ENCODE measurements at regions not wholly inside any gene's neighbourhood (a gene's known extent, or its start where the extent isn't known, plus 50 kb on each side); places are given as distances from the start of the nearest gene placed in this dataset.

- Histone ChIP-seq H3K4me3 (ENCODE audit: insufficient read depth in 1 of 2, low read depth in 1 of 2, low read length in 2 of 2) (no peak overlapping the region), H3K9ac (ENCODE audit: low read length) (no peak overlapping the region), H3K4me2 (ENCODE audit: low read length, poor library complexity, severe bottlenecking) (no peak overlapping the region), H3K27me3 (ENCODE audit: control insufficient read depth in 1 of 2, insufficient read depth in 1 of 2, low read length in 2 of 2) (no peaks in the 10 kb centered on the region), H2BK120ac (ENCODE audit: low read depth, low read length) (no peak overlapping the region), H2AFZ (ENCODE audit: low read depth, low read length) (no peak overlapping the region), H3K36me3 (ENCODE audit: control insufficient read depth in 1 of 2, insufficient read depth in 2 of 2, low read depth in 1 of 2, low read length in 2 of 2) (no peaks in the 10 kb centered on the region), H3K79me1 (replicated peaks; ENCODE audit: low read length, poor library complexity, severe bottlenecking) (no peaks in the 10 kb centered on the region), H3K4me1 (ENCODE audit: control insufficient read depth, insufficient read depth, low read depth, low read length) (no peaks in the 10 kb centered on the region), H3K18ac (ENCODE audit: low read depth in 1 of 2, low read length in 2 of 2) (no peak overlapping the region), H4K91ac (ENCODE audit: low read length) (no peak overlapping the region), H2AK5ac (ENCODE audit: low read length, severe bottlenecking) (no peak overlapping the region), H3K9me3 (ENCODE audit: control insufficient read depth, low read length) (no peaks in the 10 kb centered on the region), H3K14ac (ENCODE audit: low read length in 2 of 2) (no peak overlapping the region), H3K23ac (ENCODE audit: low read length in 2 of 2) (no peak overlapping the region), H2BK12ac (ENCODE audit: low read length in 2 of 2) (no peak overlapping the region), H3K4ac (ENCODE audit: low read depth in 1 of 2, low read length in 2 of 2) (no peak overlapping the region), H4K8ac (ENCODE audit: low read length) (no peak overlapping the region), H3K27ac (ENCODE audit: low read length, poor library complexity, severe bottlenecking) (no peak overlapping the region), H2BK5ac (ENCODE audit: low read depth, low read length, poor library complexity, severe bottlenecking) (no peak overlapping the region), H2BK15ac (ENCODE audit: low read depth, poor library complexity, severe bottlenecking) (no peak overlapping the region)
- WGBS = 38% methylated on average over 1 of the region's 1 CpG
- no peak for DNase-seq
These were observed 1012.2 kb downstream of the SQOR start for GRCh38 chr15:46647046-46647445.

GRCh38 chr15:46652266-46652665 lies 1017.4 kb downstream of the SQOR start:
- Histone ChIP-seq H2BK5ac (ENCODE audit: low read depth, low read length, poor library complexity, severe bottlenecking) (no peak overlapping the region), H2BK15ac (ENCODE audit: low read depth, poor library complexity, severe bottlenecking) (no peak overlapping the region), H3K4me2 (ENCODE audit: low read length, poor library complexity, severe bottlenecking) (no peak overlapping the region), H3K27ac (ENCODE audit: low read length, poor library complexity, severe bottlenecking) (no peak overlapping the region), H4K8ac (ENCODE audit: low read length) (no peak overlapping the region), H3K4ac (ENCODE audit: low read depth in 1 of 2, low read length in 2 of 2) (no peak overlapping the region), H3K4me3 (ENCODE audit: insufficient read depth in 1 of 2, low read depth in 1 of 2, low read length in 2 of 2) (no peak overlapping the region), H2AK5ac (ENCODE audit: low read length, severe bottlenecking) (no peak overlapping the region), H3K4me1 (ENCODE audit: control insufficient read depth, insufficient read depth, low read depth, low read length) (no peaks in the 10 kb centered on the region), H3K23ac (ENCODE audit: low read length in 2 of 2) (no peak overlapping the region), H2BK120ac (ENCODE audit: low read depth, low read length) (no peak overlapping the region), H3K9ac (ENCODE audit: low read length) (no peak overlapping the region), H2BK12ac (ENCODE audit: low read length in 2 of 2) (no peak overlapping the region), H2AFZ (ENCODE audit: low read depth, low read length) (no peak overlapping the region), H3K79me1 (replicated peaks; ENCODE audit: low read length, poor library complexity, severe bottlenecking) (no peaks in the 10 kb centered on the region), H3K27me3 (ENCODE audit: control insufficient read depth in 1 of 2, insufficient read depth in 1 of 2, low read length in 2 of 2) (no peaks in the 10 kb centered on the region), H3K18ac (ENCODE audit: low read depth in 1 of 2, low read length in 2 of 2) (no peak overlapping the region), H3K14ac (ENCODE audit: low read length in 2 of 2) (no peak overlapping the region), H3K9me3 (ENCODE audit: control insufficient read depth, low read length) (no peaks in the 10 kb centered on the region), H3K36me3 (ENCODE audit: control insufficient read depth in 1 of 2, insufficient read depth in 2 of 2, low read depth in 1 of 2, low read length in 2 of 2) (no peaks in the 10 kb centered on the region), H4K91ac (ENCODE audit: low read length) (no peak overlapping the region)
- DNase-seq = no peak
- WGBS = 79% methylated on average over 2 of the region's 2 CpGs

GRCh38 chr15:46654993-46655392 lies 1020.2 kb downstream of the SQOR start:
- H2BK5ac ChIP-seq (ENCODE audit: low read depth, low read length, poor library complexity, severe bottlenecking) = no peak overlapping the region

GRCh38 chr15:46660096-46660842 lies 1025.4 kb downstream of the SQOR start:
- Histone ChIP-seq H3K23ac (ENCODE audit: low read length in 2 of 2) (no peak overlapping the region), H3K9ac (ENCODE audit: low read length) (no peak overlapping the region), H3K27me3 (ENCODE audit: control insufficient read depth in 1 of 2, insufficient read depth in 1 of 2, low read length in 2 of 2) (no peaks in the 10 kb centered on the region), H3K4me1 (ENCODE audit: control insufficient read depth, insufficient read depth, low read depth, low read length) (no peaks in the 10 kb centered on the region), H3K27ac (ENCODE audit: low read length, poor library complexity, severe bottlenecking) (no peak overlapping the region), H3K18ac (ENCODE audit: low read depth in 1 of 2, low read length in 2 of 2) (no peak overlapping the region), H3K36me3 (ENCODE audit: control insufficient read depth in 1 of 2, insufficient read depth in 2 of 2, low read depth in 1 of 2, low read length in 2 of 2) (no peaks in the 10 kb centered on the region), H2BK12ac (ENCODE audit: low read length in 2 of 2) (no peak overlapping the region), H3K9me3 (ENCODE audit: control insufficient read depth, low read length) (peaks cover 11% of the 10 kb centered on the region), H4K91ac (ENCODE audit: low read length) (no peak overlapping the region), H2AFZ (ENCODE audit: low read depth, low read length) (no peak overlapping the region), H2BK120ac (ENCODE audit: low read depth, low read length) (no peak overlapping the region), H2BK5ac (ENCODE audit: low read depth, low read length, poor library complexity, severe bottlenecking) (no peak overlapping the region), H3K4me2 (ENCODE audit: low read length, poor library complexity, severe bottlenecking) (no peak overlapping the region), H2AK5ac (ENCODE audit: low read length, severe bottlenecking) (no peak overlapping the region), H3K4ac (ENCODE audit: low read depth in 1 of 2, low read length in 2 of 2) (no peak overlapping the region), H2BK15ac (ENCODE audit: low read depth, poor library complexity, severe bottlenecking) (no peak overlapping the region), H4K8ac (ENCODE audit: low read length) (no peak overlapping the region), H3K4me3 (ENCODE audit: insufficient read depth in 1 of 2, low read depth in 1 of 2, low read length in 2 of 2) (no peak overlapping the region), H3K14ac (ENCODE audit: low read length in 2 of 2) (no peak overlapping the region), H3K79me1 (replicated peaks; ENCODE audit: low read length, poor library complexity, severe bottlenecking) (no peaks in the 10 kb centered on the region)
- no peak for DNase-seq

More at GRCh38 chr15:46654993-46655392, 1020.2 kb downstream of the SQOR start:
- H3K79me1 ChIP-seq (replicated peaks; ENCODE audit: low read length, poor library complexity, severe bottlenecking) = no peaks in the 10 kb centered on the region
- H2BK15ac ChIP-seq (ENCODE audit: low read depth, poor library complexity, severe bottlenecking) = no peak overlapping the region
- H2BK120ac ChIP-seq (ENCODE audit: low read depth, low read length) = no peak overlapping the region
- H2BK12ac ChIP-seq (ENCODE audit: low read length in 2 of 2) = no peak overlapping the region
- no peak overlapping the region for H2AK5ac ChIP-seq (ENCODE audit: low read length, severe bottlenecking)
- no peaks in the 10 kb centered on the region for H3K27me3 ChIP-seq (ENCODE audit: control insufficient read depth in 1 of 2, insufficient read depth in 1 of 2, low read length in 2 of 2)
- no peak overlapping the region for H3K27ac ChIP-seq (ENCODE audit: low read length, poor library complexity, severe bottlenecking)
- no peak overlapping the region for H2AFZ ChIP-seq (ENCODE audit: low read depth, low read length)
- no peak overlapping the region for H3K9ac ChIP-seq (ENCODE audit: low read length)
- no peak overlapping the region for H3K4me3 ChIP-seq (ENCODE audit: insufficient read depth in 1 of 2, low read depth in 1 of 2, low read length in 2 of 2)
- no peaks in the 10 kb centered on the region for H3K4me1 ChIP-seq (ENCODE audit: control insufficient read depth, insufficient read depth, low read depth, low read length)
- no peaks in the 10 kb centered on the region for H3K36me3 ChIP-seq (ENCODE audit: control insufficient read depth in 1 of 2, insufficient read depth in 2 of 2, low read depth in 1 of 2, low read length in 2 of 2)
- peak; percentile 71 for DNase-seq
- no peak overlapping the region for H3K4me2 ChIP-seq (ENCODE audit: low read length, poor library complexity, severe bottlenecking)
- no peaks in the 10 kb centered on the region for H3K9me3 ChIP-seq (ENCODE audit: control insufficient read depth, low read length)
- WGBS = no CpG with 5 or more reads among the region's 2 CpGs
- H3K23ac ChIP-seq (ENCODE audit: low read length in 2 of 2) = no peak overlapping the region
- H3K4ac ChIP-seq (ENCODE audit: low read depth in 1 of 2, low read length in 2 of 2) = no peak overlapping the region
- no peak overlapping the region for H3K14ac ChIP-seq (ENCODE audit: low read length in 2 of 2)
- no peak overlapping the region for H4K91ac ChIP-seq (ENCODE audit: low read length)
- no peak overlapping the region for H4K8ac ChIP-seq (ENCODE audit: low read length)
- no peak overlapping the region for H3K18ac ChIP-seq (ENCODE audit: low read depth in 1 of 2, low read length in 2 of 2)
